ENCODE measurements at regions not wholly inside any gene's neighbourhood (a gene's known extent, or its start where the extent isn't known, plus 50 kb on each side); places are given as distances from the start of the nearest gene placed in this dataset.
"Not testable (repeated sequence)": the region's sequence is repeated elsewhere in the genome, so short reads cannot be mapped to it uniquely, and the experiment has no call there.

DNA sequence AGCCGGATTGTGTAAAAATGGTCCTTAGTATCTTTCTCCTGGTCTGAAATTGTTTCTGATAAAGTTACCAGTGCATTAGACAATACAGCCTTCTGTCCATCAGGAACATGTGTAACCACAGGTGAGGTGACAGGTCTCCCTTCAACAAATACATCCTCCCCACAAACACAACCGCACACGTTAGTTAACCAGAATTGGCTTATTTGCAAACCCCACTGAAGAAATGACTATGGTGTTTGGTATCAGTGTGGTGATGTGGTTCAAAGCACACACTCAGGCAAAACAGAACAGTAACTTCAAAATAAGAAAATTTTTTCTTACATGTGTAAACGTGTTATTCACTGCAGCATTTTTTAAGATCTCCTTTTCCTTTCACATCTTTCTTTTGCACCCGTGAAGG lies 517.2 kb upstream of the NR5A2 start:
- H3K4me3 Mint-ChIP-seq: no peak overlapping the region
- peaks cover 3% of the 10 kb centered on the region for H3K27me3 Mint-ChIP-seq
- H3K9me3 Mint-ChIP-seq: no peaks in the 10 kb centered on the region
- H3K27ac Mint-ChIP-seq: no peak overlapping the region
- no peaks in the 10 kb centered on the region for H3K36me3 Mint-ChIP-seq
- H3K4me1 Mint-ChIP-seq (ENCODE audit: unreplicated experiment): peaks cover 5% of the 10 kb centered on the region
- TF ChIP-seq, protein P1, sequence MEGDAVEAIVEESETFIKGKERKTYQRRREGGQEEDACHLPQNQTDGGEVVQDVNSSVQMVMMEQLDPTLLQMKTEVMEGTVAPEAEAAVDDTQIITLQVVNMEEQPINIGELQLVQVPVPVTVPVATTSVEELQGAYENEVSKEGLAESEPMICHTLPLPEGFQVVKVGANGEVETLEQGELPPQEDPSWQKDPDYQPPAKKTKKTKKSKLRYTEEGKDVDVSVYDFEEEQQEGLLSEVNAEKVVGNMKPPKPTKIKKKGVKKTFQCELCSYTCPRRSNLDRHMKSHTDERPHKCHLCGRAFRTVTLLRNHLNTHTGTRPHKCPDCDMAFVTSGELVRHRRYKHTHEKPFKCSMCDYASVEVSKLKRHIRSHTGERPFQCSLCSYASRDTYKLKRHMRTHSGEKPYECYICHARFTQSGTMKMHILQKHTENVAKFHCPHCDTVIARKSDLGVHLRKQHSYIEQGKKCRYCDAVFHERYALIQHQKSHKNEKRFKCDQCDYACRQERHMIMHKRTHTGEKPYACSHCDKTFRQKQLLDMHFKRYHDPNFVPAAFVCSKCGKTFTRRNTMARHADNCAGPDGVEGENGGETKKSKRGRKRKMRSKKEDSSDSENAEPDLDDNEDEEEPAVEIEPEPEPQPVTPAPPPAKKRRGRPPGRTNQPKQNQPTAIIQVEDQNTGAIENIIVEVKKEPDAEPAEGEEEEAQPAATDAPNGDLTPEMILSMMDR (conservative IDR thresholded peaks at IDR 0.05): no peak
- DNase-seq (ENCODE audit: extremely low spot score, unreplicated experiment): no peak

DNA sequence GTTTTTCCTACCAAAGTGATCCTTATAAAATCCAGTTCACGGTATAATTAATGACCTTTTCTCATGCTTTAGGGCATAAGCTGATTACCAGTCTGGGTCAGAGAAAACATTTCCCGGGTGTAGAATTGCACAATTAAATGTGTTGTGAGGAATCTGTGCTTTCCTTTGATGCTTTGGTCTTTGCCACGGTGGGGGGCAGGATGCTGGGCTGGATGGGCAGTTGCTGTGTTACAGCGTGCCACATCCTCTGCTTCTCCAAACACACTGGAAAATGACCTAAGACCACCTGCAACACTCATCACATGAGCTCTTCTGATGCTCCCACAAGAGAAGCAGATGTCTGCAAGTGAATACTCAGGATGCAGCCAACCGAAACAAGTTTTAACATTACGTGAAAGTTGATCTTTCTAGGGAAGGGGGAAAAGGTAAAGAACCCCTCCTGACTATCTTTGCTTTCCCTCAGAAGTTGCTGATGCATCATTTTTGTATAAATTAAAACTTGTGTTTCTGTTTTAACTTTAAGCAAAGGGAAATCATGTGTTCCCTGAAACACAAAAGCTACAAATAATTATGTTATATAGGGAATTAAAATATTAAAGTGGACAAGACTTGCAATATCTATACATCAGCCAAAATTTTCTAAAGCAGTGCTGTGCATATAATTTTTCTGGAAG lies 515.3 kb upstream of the NR5A2 start:
- no peak for DNase-seq (ENCODE audit: extremely low spot score, unreplicated experiment)
- H3K4me1 Mint-ChIP-seq (ENCODE audit: unreplicated experiment): peaks cover 5% of the 10 kb centered on the region
- H3K27me3 Mint-ChIP-seq: peaks cover 3% of the 10 kb centered on the region
- H3K4me3 Mint-ChIP-seq: peak overlapping the region; percentile 52
- H3K27ac Mint-ChIP-seq: no peak overlapping the region
- TF ChIP-seq, protein P1 (conservative IDR thresholded peaks at IDR 0.05): no peak
- H3K36me3 Mint-ChIP-seq: no peaks in the 10 kb centered on the region
- H3K9me3 Mint-ChIP-seq: no peaks in the 10 kb centered on the region

DNA sequence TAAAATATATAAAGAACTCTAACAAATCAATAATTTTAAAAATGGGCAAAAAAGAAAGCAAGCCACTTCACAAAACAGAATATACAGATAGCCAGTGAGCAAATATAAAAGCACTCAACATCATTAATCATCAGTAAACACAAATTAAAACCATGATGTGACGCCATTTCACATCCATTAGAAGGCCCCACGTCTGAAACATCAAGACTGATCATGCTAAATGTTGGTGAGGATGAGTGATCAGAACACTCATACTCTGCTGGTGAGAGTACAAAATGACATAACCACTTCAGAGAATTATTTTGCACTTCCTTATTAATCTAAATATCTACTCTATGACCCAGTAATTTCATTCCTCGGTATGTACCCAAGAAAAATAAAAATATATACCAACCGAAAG lies 512.2 kb upstream of the NR5A2 start:
- peaks cover 5% of the 10 kb centered on the region for H3K4me1 Mint-ChIP-seq (ENCODE audit: unreplicated experiment)
- H3K4me3 Mint-ChIP-seq: no peak overlapping the region
- H3K27ac Mint-ChIP-seq: no peak overlapping the region
- H3K27me3 Mint-ChIP-seq: peaks cover 2% of the 10 kb centered on the region
- no peaks in the 10 kb centered on the region for H3K9me3 Mint-ChIP-seq
- H3K36me3 Mint-ChIP-seq: no peaks in the 10 kb centered on the region
- no peak for DNase-seq (ENCODE audit: extremely low spot score, unreplicated experiment)
- TF ChIP-seq, protein P1 (conservative IDR thresholded peaks at IDR 0.05): no peak

DNA sequence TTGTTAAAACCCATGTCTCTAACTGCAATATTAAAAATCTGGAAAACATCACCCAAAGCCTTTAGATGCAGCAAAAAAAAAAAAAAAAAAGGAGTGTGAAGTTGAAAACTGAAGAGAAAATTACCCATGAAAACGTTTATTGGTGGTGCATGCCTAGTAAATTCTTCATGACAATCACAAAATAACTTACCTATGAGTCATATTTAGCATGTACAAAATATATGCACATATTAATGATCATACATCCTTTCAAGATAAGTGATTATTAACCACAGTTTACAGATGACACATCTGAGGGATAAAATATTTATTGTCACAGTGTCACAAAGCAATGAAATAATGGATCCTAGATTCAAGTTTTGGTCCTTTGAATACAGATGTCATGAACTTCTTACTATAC lies 505.2 kb upstream of the NR5A2 start:
- Mint-ChIP-seq H3K36me3 (no peaks in the 10 kb centered on the region), H3K9me3 (no peaks in the 10 kb centered on the region), H3K4me3 (no peak overlapping the region), H3K4me1 (ENCODE audit: unreplicated experiment) (no peaks in the 10 kb centered on the region), H3K27ac (no peak overlapping the region), H3K27me3 (no peaks in the 10 kb centered on the region)
- TF ChIP-seq, protein P1 (conservative IDR thresholded peaks at IDR 0.05): no peak
- DNase-seq (ENCODE audit: extremely low spot score, unreplicated experiment): no peak

DNA sequence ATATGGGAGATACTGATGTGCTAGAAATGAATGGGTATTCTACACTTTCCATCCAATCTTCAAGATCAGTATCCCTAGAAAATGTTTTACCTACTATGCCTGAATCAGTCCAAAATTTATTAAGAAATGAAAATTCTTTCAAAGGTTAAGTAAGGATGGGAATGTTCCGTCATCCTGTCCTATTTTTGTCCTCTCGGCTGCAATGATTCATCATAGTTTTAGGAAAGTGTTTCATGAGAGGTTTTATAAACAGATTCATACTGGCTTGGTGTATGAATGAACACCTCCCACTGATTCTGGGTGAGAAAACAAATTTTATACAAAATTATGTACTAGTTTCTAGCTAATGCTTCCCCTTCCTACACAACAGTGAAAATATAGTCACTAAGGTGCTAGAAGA lies 504.6 kb upstream of the NR5A2 start:
- Mint-ChIP-seq H3K4me3 (no peak overlapping the region), H3K36me3 (no peaks in the 10 kb centered on the region), H3K27ac (no peak overlapping the region), H3K9me3 (no peaks in the 10 kb centered on the region), H3K27me3 (no peaks in the 10 kb centered on the region), H3K4me1 (ENCODE audit: unreplicated experiment) (no peaks in the 10 kb centered on the region)
- TF ChIP-seq, protein P1 (conservative IDR thresholded peaks at IDR 0.05): no peak
- no peak for DNase-seq (ENCODE audit: extremely low spot score, unreplicated experiment)

DNA sequence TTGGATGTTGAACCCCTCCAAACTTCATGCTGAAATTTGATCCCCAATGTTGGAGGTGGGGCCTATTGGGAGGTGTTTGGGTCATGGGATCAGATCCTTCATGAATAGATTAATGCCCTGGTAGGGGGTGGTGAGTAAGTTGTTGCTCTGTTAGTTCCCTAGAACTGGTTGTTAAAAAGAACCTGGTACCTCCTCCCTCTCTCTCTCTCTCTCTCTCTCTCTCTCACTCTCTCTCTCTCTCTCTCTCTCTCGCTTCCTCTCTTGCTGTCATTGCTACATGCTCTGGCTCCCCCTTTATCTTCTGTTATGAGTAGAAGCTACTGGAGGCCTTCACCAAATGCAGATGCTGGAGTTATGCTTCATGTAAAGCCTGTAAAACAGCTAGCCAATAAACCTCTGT lies 498.2 kb upstream of the NR5A2 start:
- DNase-seq (ENCODE audit: extremely low spot score, unreplicated experiment): no peak
- Mint-ChIP-seq H3K9me3 (peaks cover 8% of the 10 kb centered on the region), H3K4me3 (no peak overlapping the region), H3K4me1 (ENCODE audit: unreplicated experiment) (peaks cover 4% of the 10 kb centered on the region), H3K27me3 (no peaks in the 10 kb centered on the region), H3K27ac (no peak overlapping the region), H3K36me3 (no peaks in the 10 kb centered on the region)
- TF ChIP-seq, protein P1 (conservative IDR thresholded peaks at IDR 0.05): no peak

DNA sequence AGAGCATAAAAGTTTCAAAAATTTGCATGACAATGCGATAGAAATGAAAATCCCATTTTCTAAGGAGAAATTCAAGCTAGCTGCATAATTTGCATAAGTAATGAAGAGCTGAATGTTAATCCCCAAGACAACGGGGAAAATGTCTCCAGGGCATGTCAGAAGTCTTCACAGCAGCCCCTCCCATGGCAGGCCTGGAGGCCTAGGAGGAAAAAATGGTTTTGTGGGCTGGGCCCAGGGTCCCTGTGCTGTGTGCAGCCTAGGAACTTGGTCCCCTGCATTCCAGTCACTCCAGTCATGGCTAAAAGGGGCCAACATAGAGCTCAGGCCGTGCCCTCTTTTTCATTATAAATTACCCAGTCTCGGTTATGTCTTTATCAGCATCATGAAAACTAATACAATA lies 494.1 kb upstream of the NR5A2 start:
- not testable (repeated sequence) for H3K4me3 Mint-ChIP-seq; H3K4me1 Mint-ChIP-seq (ENCODE audit: unreplicated experiment); H3K9me3 Mint-ChIP-seq; DNase-seq (ENCODE audit: extremely low spot score, unreplicated experiment); H3K36me3 Mint-ChIP-seq; H3K27ac Mint-ChIP-seq; H3K27me3 Mint-ChIP-seq

All from type B pancreatic cell (in vitro differentiated cells).